ENCODE measurements at regions not wholly inside any gene's neighbourhood (a gene's known extent, or its start where the extent isn't known, plus 50 kb on each side); places are given as distances from the start of the nearest gene placed in this dataset.

DNA sequence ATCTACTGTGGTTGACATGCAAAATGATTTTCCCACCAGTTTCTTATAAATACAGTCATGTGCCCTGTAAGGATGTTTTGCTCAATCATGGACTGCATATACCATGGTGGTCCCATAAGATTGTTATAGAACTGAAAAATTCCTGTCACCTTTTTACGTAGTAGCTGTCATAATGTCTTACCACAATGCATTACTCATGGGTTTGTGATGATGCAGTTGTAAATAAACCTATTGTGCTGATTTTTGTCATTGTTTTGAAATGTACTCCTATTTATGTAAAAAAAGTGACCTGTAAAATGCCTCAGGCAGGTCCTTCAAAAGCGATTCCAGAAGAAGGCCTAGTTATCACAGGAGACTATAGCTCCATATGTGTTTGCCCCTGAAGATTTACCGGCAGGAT lies 695.4 kb upstream of the KIF2B start:
- CTCF ChIA-PET: no interaction called here
- Mint-ChIP-seq H3K4me3 (no peak overlapping the region), H3K4me1 (ENCODE audit: low read depth) (no peaks in the 10 kb centered on the region), H3K9me3 (no peaks in the 10 kb centered on the region), H3K27ac (no peak overlapping the region), H3K27me3 (no peaks in the 10 kb centered on the region), H3K36me3 (no peaks in the 10 kb centered on the region)
- intact Hi-C loops (cut with micrococcal nuclease): no loop called here
- no peak for DNase-seq
- POLR2A ChIA-PET: no interaction called here

DNA sequence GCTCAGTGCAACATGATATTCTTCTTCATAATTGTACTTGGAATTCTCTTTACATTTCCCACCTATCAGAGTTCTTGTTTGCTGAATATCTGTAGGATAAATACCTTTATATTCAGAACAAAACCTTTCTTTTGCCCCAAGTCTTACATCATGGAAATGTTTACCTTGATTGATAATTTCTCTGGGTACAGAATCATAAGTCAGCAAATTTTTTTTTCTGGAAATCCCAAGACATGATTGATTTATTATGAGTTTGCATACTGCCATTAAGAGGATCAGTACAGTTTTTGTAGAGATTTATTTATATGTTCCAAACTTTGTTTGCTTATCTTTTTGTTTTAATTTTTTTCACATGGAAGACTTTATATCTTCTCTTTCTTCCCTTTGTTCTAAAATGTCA lies 699.8 kb upstream of the KIF2B start:
- ChIA-PET POLR2A (no interaction called here), CTCF (no interaction called here)

DNA sequence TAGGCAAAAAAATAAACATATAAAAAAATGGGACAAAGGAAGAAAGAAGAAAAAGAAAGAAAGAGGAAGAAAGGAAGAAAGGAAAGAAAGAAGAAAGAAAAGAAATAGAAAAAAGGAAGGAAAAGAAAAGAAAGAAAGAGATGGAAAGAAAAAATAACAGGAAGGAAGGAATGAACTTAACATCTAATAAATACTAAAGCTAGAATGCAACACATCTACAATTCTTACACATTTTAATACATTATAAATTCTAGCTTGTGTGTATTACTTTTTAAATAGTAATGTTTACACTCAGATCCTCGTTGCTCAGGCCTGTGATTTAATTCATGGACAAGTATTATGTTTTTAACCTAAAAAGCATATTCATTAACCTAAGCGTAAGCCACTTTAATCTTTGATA lies 703.0 kb upstream of the KIF2B start:
- Mint-ChIP-seq H3K4me1 (ENCODE audit: low read depth) (no peaks in the 10 kb centered on the region), H3K27me3 (no peaks in the 10 kb centered on the region), H3K36me3 (no peaks in the 10 kb centered on the region), H3K9me3 (peaks cover 22% of the 10 kb centered on the region), H3K27ac (no peak overlapping the region), H3K4me3 (no peak overlapping the region)
- CTCF ChIA-PET: no interaction called here
- no peak for DNase-seq
- intact Hi-C loops (cut with micrococcal nuclease): no loop called here
- POLR2A ChIA-PET: no interaction called here

More for the DNA sequence above, 699.8 kb upstream of the KIF2B start:
- Mint-ChIP-seq H3K27me3 (no peaks in the 10 kb centered on the region), H3K36me3 (no peaks in the 10 kb centered on the region), H3K9me3 (no peaks in the 10 kb centered on the region), H3K27ac (no peak overlapping the region), H3K4me3 (no peak overlapping the region), H3K4me1 (ENCODE audit: low read depth) (no peaks in the 10 kb centered on the region)
- no peak for DNase-seq
- intact Hi-C loops (cut with micrococcal nuclease): no loop called here

DNA sequence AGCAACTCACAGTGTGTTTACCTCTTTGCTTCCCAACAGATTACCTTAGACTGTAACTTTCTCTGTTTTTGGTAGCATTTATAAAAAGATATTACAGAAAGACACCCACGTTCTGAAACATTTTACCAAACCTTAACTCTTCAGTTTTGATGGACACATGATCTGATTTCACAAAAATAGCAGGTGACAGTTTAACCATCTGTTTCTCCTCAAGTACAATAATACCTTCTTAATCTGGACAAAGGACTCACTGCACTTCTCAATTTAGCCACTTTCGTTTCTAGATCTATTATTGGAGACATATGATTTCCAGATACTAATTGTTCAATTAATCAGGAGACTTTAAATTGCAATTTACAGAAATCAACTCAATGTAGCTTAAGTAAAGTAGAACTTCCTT lies 703.8 kb upstream of the KIF2B start:
- ChIA-PET POLR2A (no interaction called here), CTCF (no interaction called here)
- no peak for DNase-seq
- Mint-ChIP-seq H3K36me3 (no peaks in the 10 kb centered on the region), H3K4me3 (no peak overlapping the region), H3K27me3 (no peaks in the 10 kb centered on the region), H3K9me3 (peaks cover 22% of the 10 kb centered on the region), H3K4me1 (ENCODE audit: low read depth) (no peaks in the 10 kb centered on the region), H3K27ac (no peak overlapping the region)
- intact Hi-C loops (cut with micrococcal nuclease): no loop called here

DNA sequence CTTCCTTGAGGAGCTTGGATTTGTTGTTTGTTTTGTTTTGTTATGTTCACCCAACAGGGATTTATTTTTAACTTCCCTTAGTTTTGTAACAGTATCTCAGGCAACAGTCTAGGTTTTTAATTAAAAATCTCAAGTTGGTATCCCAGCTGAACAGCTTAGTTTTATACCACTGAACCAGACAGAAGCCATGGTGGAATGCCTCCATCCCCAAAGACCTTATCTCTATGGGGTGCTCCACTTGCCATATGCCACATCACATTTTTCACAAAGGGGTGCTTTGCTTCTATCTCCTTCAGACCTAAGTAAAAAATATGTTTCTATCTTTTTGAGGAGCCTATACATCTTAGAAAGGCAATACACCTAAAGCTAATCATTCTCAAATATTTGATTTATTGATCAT lies 715.8 kb upstream of the KIF2B start:
- ChIA-PET POLR2A (interaction anchor here (0.6 kb wide), 1 partner anchor 181 kb away, joined by 3 read pairs; no protein-coding TSS in a partner anchor), CTCF (no interaction called here)
- H3K4me3 Mint-ChIP-seq: no peak overlapping the region
- H3K9me3 Mint-ChIP-seq: peaks cover 16% of the 10 kb centered on the region
- no peaks in the 10 kb centered on the region for H3K36me3 Mint-ChIP-seq
- no peak overlapping the region for H3K27ac Mint-ChIP-seq
- intact Hi-C loops (cut with micrococcal nuclease): no loop called here
- no peaks in the 10 kb centered on the region for H3K4me1 Mint-ChIP-seq (ENCODE audit: low read depth)
- no peak for DNase-seq
- no peaks in the 10 kb centered on the region for H3K27me3 Mint-ChIP-seq

DNA sequence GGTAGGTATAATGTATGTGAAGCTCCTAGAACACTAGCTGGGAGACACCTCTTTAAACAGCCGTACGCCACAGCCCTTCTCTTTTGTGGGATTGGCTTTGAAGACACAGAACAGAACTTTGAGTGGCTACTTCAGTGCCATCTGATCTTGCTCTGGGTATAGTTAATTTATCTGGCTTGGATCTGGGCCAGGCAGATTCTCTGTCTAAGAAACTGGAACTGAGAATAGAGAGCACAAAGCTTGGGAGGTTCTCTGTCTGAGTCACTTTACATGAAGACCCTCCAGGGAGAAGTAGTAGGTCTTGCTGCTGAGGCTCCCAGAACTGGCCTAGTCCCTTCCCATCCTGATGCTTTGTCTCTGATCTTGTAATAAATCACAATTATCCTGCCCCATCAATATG lies 721.0 kb upstream of the KIF2B start:
- H3K27ac Mint-ChIP-seq: no peak overlapping the region
- intact Hi-C loops (cut with micrococcal nuclease): no loop called here
- H3K4me3 Mint-ChIP-seq: no peak overlapping the region
- no peaks in the 10 kb centered on the region for H3K36me3 Mint-ChIP-seq
- H3K9me3 Mint-ChIP-seq: peaks cover 11% of the 10 kb centered on the region
- POLR2A ChIA-PET: no interaction called here
- H3K27me3 Mint-ChIP-seq: no peaks in the 10 kb centered on the region
- CTCF ChIA-PET: no interaction called here
- no peaks in the 10 kb centered on the region for H3K4me1 Mint-ChIP-seq (ENCODE audit: low read depth)
- no peak for DNase-seq

DNA sequence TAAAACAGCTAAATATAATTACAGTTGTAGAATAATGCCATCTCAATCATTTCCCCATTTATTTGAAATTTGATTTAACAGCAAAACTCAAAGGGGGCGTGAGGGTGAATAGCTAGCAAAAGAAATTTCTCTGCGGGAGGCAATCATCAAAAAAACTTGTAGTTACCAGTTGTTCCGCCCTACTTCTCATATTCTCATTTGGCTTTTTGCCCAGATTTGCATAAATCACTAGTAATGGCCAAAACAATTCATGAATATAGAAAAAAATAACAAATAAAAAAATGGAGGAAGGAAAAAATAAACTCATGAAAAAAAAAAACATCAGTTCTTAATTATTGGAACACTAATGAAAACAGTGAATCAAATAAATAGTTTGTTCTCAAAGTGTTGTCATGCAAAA lies 722.6 kb upstream of the KIF2B start:
- no peak for DNase-seq
- Mint-ChIP-seq H3K9me3 (peaks cover 15% of the 10 kb centered on the region), H3K4me1 (ENCODE audit: low read depth) (no peaks in the 10 kb centered on the region), H3K27me3 (no peaks in the 10 kb centered on the region), H3K4me3 (no peak overlapping the region), H3K27ac (no peak overlapping the region), H3K36me3 (no peaks in the 10 kb centered on the region)
- intact Hi-C loops (cut with micrococcal nuclease): no loop called here
- CTCF ChIA-PET: no interaction called here
- POLR2A ChIA-PET: no interaction called here

DNA sequence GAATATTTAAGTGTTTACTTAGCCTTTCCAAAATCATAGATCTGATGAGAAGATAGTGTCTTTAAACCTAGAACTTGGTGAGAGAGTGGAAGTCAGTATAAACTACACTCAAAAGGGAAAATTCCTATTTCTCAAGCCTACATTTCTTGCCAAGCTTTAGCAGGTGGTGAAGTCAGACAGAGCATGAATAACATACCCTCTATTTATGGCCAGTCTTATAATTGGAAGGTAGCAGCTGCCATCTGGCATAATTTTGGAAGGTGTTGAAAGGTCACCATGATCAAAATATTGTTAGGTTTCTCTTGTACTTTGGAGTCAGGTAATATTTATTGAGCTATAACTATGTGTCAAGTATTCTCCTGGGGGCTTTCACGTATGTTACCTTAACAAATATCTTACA lies 729.3 kb upstream of the KIF2B start:
- POLR2A ChIA-PET: no interaction called here
- Mint-ChIP-seq H3K4me1 (ENCODE audit: low read depth) (no peaks in the 10 kb centered on the region), H3K27me3 (no peaks in the 10 kb centered on the region), H3K9me3 (peaks cover 19% of the 10 kb centered on the region), H3K27ac (no peak overlapping the region), H3K36me3 (no peaks in the 10 kb centered on the region), H3K4me3 (no peak overlapping the region)
- CTCF ChIA-PET: no interaction called here
- DNase-seq: no peak
- intact Hi-C loops (cut with micrococcal nuclease): no loop called here

DNA sequence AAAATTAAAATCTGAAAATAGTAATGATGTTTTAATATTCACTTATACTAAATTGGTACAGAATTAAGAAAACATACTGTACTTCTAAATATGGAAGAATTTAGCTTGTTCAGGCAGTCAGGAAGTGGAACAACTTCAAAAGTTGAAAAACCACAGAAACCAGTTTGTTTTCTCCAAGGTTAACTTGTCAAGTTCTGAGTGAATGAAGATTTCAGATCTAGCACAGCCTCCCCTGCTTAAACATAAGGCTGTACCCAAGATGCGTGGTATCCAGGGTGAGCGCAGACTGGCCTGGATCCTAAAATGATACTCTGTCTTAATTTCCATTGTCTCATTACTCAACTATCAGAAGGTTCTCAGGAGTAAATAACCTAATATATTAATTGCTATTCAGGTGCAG lies 730.7 kb upstream of the KIF2B start:
- no peaks in the 10 kb centered on the region for H3K4me1 Mint-ChIP-seq (ENCODE audit: low read depth)
- no peak for DNase-seq
- intact Hi-C loops (cut with micrococcal nuclease): no loop called here
- POLR2A ChIA-PET: no interaction called here
- H3K4me3 Mint-ChIP-seq: no peak overlapping the region
- peaks cover 15% of the 10 kb centered on the region for H3K9me3 Mint-ChIP-seq
- H3K36me3 Mint-ChIP-seq: no peaks in the 10 kb centered on the region
- no peaks in the 10 kb centered on the region for H3K27me3 Mint-ChIP-seq
- H3K27ac Mint-ChIP-seq: no peak overlapping the region
- CTCF ChIA-PET: no interaction called here

DNA sequence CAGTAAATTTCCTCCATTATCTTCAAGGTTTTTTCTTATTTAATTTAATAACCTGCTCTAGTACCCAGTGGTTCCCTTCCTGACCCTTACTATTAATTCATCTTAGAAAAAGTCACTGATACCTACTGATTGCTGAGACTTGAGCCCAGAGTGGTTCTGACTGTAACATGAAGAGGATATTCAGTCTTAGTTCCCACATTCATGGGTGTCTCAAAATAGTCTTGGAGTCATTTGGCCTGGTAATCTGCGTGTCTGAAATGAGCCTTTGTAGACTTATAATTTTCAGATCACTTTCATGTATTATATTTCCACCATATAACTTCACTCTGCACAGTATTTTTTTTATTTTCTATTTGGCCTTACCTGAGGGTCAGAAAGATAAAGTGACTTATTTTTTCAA lies 732.0 kb upstream of the KIF2B start:
- ChIA-PET CTCF (no interaction called here), POLR2A (no interaction called here)
- Mint-ChIP-seq H3K4me3 (no peak overlapping the region), H3K27me3 (no peaks in the 10 kb centered on the region), H3K4me1 (ENCODE audit: low read depth) (no peaks in the 10 kb centered on the region), H3K27ac (no peak overlapping the region), H3K36me3 (no peaks in the 10 kb centered on the region), H3K9me3 (peaks cover 7% of the 10 kb centered on the region)
- no peak for DNase-seq
- intact Hi-C loops (cut with micrococcal nuclease): no loop called here

DNA sequence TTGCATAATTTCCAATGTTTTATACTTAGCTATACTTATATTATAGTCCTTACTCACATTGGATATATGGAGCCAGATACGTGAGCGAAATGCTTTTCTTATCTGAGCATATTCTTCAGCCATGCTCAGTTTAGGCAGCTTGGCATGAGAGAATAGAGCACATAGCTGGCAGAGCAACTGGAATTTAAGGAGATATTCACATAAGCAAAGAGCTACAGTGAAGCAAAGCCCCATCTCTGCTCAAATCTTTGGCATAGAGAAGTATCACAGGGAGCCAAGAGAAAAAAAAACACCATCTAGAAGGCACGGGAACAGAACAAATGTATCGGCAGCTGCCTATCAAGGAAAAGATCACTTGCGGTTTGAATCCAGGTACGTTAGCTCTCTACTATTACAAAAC lies 734.2 kb upstream of the KIF2B start:
- intact Hi-C loops (cut with micrococcal nuclease): no loop called here
- H3K27ac Mint-ChIP-seq: no peak overlapping the region
- no peaks in the 10 kb centered on the region for H3K36me3 Mint-ChIP-seq
- H3K4me1 Mint-ChIP-seq (ENCODE audit: low read depth): no peaks in the 10 kb centered on the region
- ChIA-PET CTCF (no interaction called here), POLR2A (no interaction called here)
- H3K9me3 Mint-ChIP-seq: peaks cover 7% of the 10 kb centered on the region
- no peak overlapping the region for H3K4me3 Mint-ChIP-seq
- DNase-seq: no peak
- H3K27me3 Mint-ChIP-seq: no peaks in the 10 kb centered on the region

DNA sequence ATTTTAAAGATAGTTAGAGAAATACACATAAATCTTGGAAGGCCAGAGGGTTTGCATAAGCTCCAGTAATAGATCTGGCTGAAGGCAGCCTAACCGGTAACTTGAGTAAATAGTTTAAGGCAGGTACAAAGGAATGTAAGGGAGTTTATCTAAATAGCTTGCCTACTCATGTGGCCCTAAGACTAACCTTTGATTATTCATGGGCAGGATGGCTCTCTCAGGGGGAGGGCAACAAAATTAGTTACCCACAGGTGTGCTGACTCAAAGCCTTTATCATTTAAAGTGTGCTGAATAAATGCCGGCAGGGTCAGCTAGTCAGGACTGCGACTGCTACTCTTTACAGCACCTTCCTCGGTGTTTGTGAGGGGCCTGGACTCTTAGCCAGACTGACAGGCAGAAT lies 761.3 kb upstream of the KIF2B start:
- Mint-ChIP-seq H3K36me3 (no peaks in the 10 kb centered on the region), H3K4me3 (no peak overlapping the region), H3K27me3 (no peaks in the 10 kb centered on the region), H3K4me1 (ENCODE audit: low read depth) (no peaks in the 10 kb centered on the region), H3K27ac (no peak overlapping the region), H3K9me3 (peaks cover 23% of the 10 kb centered on the region)
- ChIA-PET POLR2A (no interaction called here), CTCF (no interaction called here)
- intact Hi-C loops (cut with micrococcal nuclease): no loop called here
- no peak for DNase-seq

DNA sequence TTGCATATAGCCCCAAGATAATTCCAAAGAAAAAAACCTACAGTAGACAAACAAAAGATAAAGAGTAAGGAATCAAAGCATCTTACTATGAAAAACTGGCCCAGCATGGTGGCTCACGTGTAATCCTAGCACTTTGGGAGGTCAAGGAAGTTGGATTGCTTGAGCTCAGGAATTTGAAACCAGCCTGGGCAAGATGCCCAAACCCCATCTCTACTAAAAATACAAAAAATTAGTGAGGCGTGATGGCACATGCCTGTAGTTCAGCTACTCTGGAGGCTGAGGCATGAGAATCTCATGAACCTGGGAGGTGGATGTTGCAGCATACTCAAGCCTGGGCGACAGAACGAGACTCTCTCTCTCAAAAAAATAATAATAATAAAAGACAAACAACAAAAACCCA lies 764.7 kb upstream of the KIF2B start:
- ChIA-PET POLR2A (no interaction called here), CTCF (no interaction called here)
- intact Hi-C loops (cut with micrococcal nuclease): no loop called here
- H3K27me3 Mint-ChIP-seq: no peaks in the 10 kb centered on the region
- H3K27ac Mint-ChIP-seq: no peak overlapping the region
- H3K4me1 Mint-ChIP-seq (ENCODE audit: low read depth): no peaks in the 10 kb centered on the region
- H3K9me3 Mint-ChIP-seq: peaks cover 28% of the 10 kb centered on the region
- no peaks in the 10 kb centered on the region for H3K36me3 Mint-ChIP-seq
- DNase-seq: no peak
- H3K4me3 Mint-ChIP-seq: no peak overlapping the region

DNA sequence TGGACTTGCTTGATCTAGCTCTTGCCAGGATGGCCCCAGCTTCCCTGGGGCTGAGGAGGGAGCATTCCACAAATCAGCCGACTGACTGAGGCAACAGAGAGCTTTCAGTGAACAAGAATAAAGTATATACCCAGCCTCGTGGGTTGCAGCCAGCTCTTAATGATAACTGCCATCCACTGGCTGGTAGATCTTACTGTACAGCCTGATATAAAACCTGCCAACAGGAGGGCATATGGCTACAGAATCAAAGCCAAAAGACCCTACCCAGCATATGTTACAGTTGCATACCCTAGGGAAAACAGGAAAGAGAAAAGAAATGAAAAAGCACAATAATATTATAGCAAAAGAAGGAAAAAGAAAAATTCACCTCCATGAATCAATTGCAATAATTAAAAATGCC lies 775.9 kb upstream of the KIF2B start:
- no peaks in the 10 kb centered on the region for H3K27me3 Mint-ChIP-seq
- POLR2A ChIA-PET: no interaction called here
- H3K9me3 Mint-ChIP-seq: peaks cover 6% of the 10 kb centered on the region
- no peak overlapping the region for H3K4me3 Mint-ChIP-seq
- no peak overlapping the region for H3K27ac Mint-ChIP-seq
- no peak for DNase-seq
- no peaks in the 10 kb centered on the region for H3K4me1 Mint-ChIP-seq (ENCODE audit: low read depth)
- intact Hi-C loops (cut with micrococcal nuclease): no loop called here
- CTCF ChIA-PET: no interaction called here
- H3K36me3 Mint-ChIP-seq: no peaks in the 10 kb centered on the region

All from activated CD4-positive, alpha-beta memory T cell treated with anti-CD3 and anti-CD28 coated beads for 36 hours (primary cell).